CD4-positive, alpha-beta T cell (primary cell): ENCODE measurements at regions not wholly inside any gene's neighbourhood (a gene's known extent, or its start where the extent isn't known, plus 50 kb on each side); places are given as distances from the start of the nearest gene placed in this dataset.

ENCODE experiments used
- ATAC-seq: fragments of 200-7000 bp; cut with Tn5 transposase; one replicate; pipeline ENCODE4 v1.10.0; 2022; ENCODE audit warnings: mild to moderate bottlenecking; ENCODE audit not compliant: poor library complexity
- CTCF ChIA-PET: fragments of 350-600 bp; sonication (Branson Sonifier 250); formaldehyde crosslinking; loops from one replicate; lab custom pipeline; 2021; ENCODE audit warnings: antibody characterized with exemption, inconsistent platforms; lab: Charles Lee
- POLR2A ChIA-PET: fragments of 350-600 bp; sonication (Branson Sonifier 250); formaldehyde crosslinking; loops from one replicate; lab custom pipeline; 2021; ENCODE audit warnings: antibody characterized with exemption, inconsistent platforms; lab: Charles Lee
- DNase-seq, 14 experiments: peaks; one replicate each; pipeline ENCODE4 v3.0.0-alpha.2; 2013 to 2020; ENCODE audit warnings: mixed read lengths in 2 of 14
- H3K27ac ChIP-seq, 2 donors: one replicate each; pipeline versions ENCODE4 v1.5.1 to v1.7.0; 2013; ENCODE audit warnings: low read length in 2 of 2, low read depth in 1 of 2, mild to moderate bottlenecking in 1 of 2
- H3K27me3 ChIP-seq, 2 experiments: 1 replicate in 1 of 2; 2 replicates in 1 of 2; pipeline versions ENCODE4 v1.6.1 to v1.7.0; 2013; ENCODE audit warnings: low read length in 2 of 2, control low read depth in 1 of 2, mild to moderate bottlenecking in 1 of 2, moderate library complexity in 1 of 2; ENCODE audit not compliant: insufficient read depth in 2 of 2, control insufficient read depth in 1 of 2
- H3K36me3 ChIP-seq: one replicate; pipeline ENCODE4 v1.6.1; 2013; ENCODE audit warnings: low read length, control low read depth; ENCODE audit not compliant: insufficient read depth
- H3K4me1 ChIP-seq: one replicate; pipeline ENCODE4 v1.6.1; 2013; ENCODE audit warnings: low read length, control low read depth; ENCODE audit not compliant: insufficient read depth
- H3K4me3 ChIP-seq: one replicate; pipeline ENCODE4 v1.5.1; 2013; ENCODE audit warnings: mild to moderate bottlenecking, low read length, moderate library complexity
- H3K9me3 ChIP-seq, 2 experiments: 1 replicate in 1 of 2; 2 replicates in 1 of 2; pipeline versions ENCODE4 v1.6.1 to v1.7.0; 2013; ENCODE audit warnings: low read length in 2 of 2, mild to moderate bottlenecking in 2 of 2, control low read depth in 1 of 2, moderate library complexity in 1 of 2; ENCODE audit not compliant: control insufficient read depth in 1 of 2, insufficient read depth in 1 of 2
- H3K27ac Mint-ChIP-seq: one replicate; pipeline ENCODE4 v1.8.0; 2020; ENCODE audit warnings: mixed read lengths
- H3K27me3 Mint-ChIP-seq: one replicate; pipeline ENCODE4 v1.8.0; 2021; ENCODE audit warnings: mixed read lengths
- H3K36me3 Mint-ChIP-seq: one replicate; pipeline ENCODE4 v1.8.0; 2021; ENCODE audit warnings: low read depth, mixed read lengths
- H3K4me1 Mint-ChIP-seq: one replicate; pipeline ENCODE4 v1.8.0; 2021; ENCODE audit warnings: low read depth, mixed read lengths
- H3K4me3 Mint-ChIP-seq: one replicate; pipeline ENCODE4 v1.8.0; 2020; ENCODE audit warnings: mild to moderate bottlenecking, mixed read lengths
- H3K9me3 Mint-ChIP-seq: one replicate; pipeline ENCODE4 v1.8.0; 2020; ENCODE audit warnings: mixed read lengths
- CTCF ChIP-seq: fragments of 200-600 bp; IDR thresholded peaks from one replicate; pipeline ENCODE4 v1.8.0; 2022; ENCODE audit warnings: antibody characterized with exemption, mild to moderate bottlenecking
- intact Hi-C, 2 experiments: fragments of 100-400 bp; cut with DNase I in 1 of 2; cut with micrococcal nuclease in 1 of 2; formaldehyde crosslinking; loops; one replicate each; pipeline versions ENCODE4 v1.15.1 to v1.9.0; 2023 to 2025; cut with DNase I, micrococcal nuclease

- Histone ChIP-seq H3K4me3 (no peak overlapping the region), H3K4me1 (no peaks in the 10 kb centered on the region), H3K9me3 (peaks cover 0 to 4% of the 10 kb centered on the region in 2 experiments), H3K27ac (no peak overlapping the region), H3K36me3 (no peaks in the 10 kb centered on the region), H3K27me3 (no peaks in the 10 kb centered on the region)
- DNase-seq: no peak
- ChIA-PET CTCF (no interaction called here), POLR2A (no interaction called here)
- Mint-ChIP-seq H3K36me3 (no peaks in the 10 kb centered on the region), H3K27me3 (no peaks in the 10 kb centered on the region), H3K9me3 (no peaks in the 10 kb centered on the region), H3K4me1 (no peaks in the 10 kb centered on the region), H3K27ac (no peak overlapping the region), H3K4me3 (no peak overlapping the region)
- intact Hi-C loops: no loop called here
- no peak for TF ChIP-seq CTCF
- no peak for ATAC-seq
Observed at GRCh38 chr4:24241511-24241910, 342.8 kb downstream of the DHX15 start.

DNA sequence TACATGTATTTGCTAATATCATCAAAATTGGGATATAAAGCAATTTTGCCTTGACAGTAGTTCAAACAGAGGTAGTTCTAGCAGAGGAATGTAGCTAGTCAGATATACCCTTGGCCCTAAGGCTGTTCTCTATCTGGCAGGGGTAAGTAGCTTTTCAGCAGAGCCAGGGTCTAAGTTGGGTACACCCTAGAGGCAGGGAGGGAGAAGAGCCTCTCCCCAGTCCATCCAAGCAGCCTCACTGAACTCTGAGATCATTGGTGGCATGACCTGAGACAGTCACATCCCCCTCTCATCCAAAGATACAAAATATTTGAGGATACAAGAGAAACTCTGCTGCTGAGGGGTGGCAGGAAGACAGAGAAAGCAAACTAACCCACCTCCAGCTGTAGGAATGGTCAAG, 343.7 kb downstream of the DHX15 start:
- intact Hi-C loops: no loop called here
- Histone ChIP-seq H3K36me3 (no peaks in the 10 kb centered on the region), H3K4me3 (no peak overlapping the region), H3K27ac (no peak overlapping the region), H3K27me3 (no peaks in the 10 kb centered on the region), H3K9me3 (peaks cover 0 to 4% of the 10 kb centered on the region in 2 experiments), H3K4me1 (no peaks in the 10 kb centered on the region)
- no peaks in the 10 kb centered on the region for H3K4me1 Mint-ChIP-seq
- ATAC-seq (no peak), DNase-seq (no peak)
- no peaks in the 10 kb centered on the region for H3K36me3 Mint-ChIP-seq
- ChIA-PET CTCF (no interaction called here), POLR2A (no interaction called here)
- no peak overlapping the region for H3K4me3 Mint-ChIP-seq
- H3K27ac Mint-ChIP-seq: no peak overlapping the region
- H3K27me3 Mint-ChIP-seq: no peaks in the 10 kb centered on the region
- no peak for TF ChIP-seq CTCF
- no peaks in the 10 kb centered on the region for H3K9me3 Mint-ChIP-seq

GRCh38 chr4:24237709-24238108, 346.6 kb downstream of the DHX15 start:
- Histone ChIP-seq H3K4me1 (no peaks in the 10 kb centered on the region), H3K27me3 (no peaks in the 10 kb centered on the region), H3K4me3 (no peak overlapping the region), H3K27ac (no peak overlapping the region), H3K36me3 (no peaks in the 10 kb centered on the region), H3K9me3 (peaks cover 0 to 4% of the 10 kb centered on the region in 2 experiments)
- Mint-ChIP-seq H3K9me3 (no peaks in the 10 kb centered on the region), H3K4me1 (no peaks in the 10 kb centered on the region), H3K27ac (no peak overlapping the region), H3K27me3 (no peaks in the 10 kb centered on the region), H3K36me3 (no peaks in the 10 kb centered on the region), H3K4me3 (no peak overlapping the region)
- ChIA-PET CTCF (no interaction called here), POLR2A (no interaction called here)
- no peak for TF ChIP-seq CTCF
- DNase-seq: no peak
- no peak for ATAC-seq
- intact Hi-C loops: no loop called here
